Activated T-cell treated with anti-CD3 and anti-CD28 coated beads, Interleukin-2, amount 50 U/mL, for 24 hours (primary cell): ENCODE measurements at regions not wholly inside any gene's neighbourhood (a gene's known extent, or its start where the extent isn't known, plus 50 kb on each side); places are given as distances from the start of the nearest gene placed in this dataset.

Source experiments
- DNase-seq: peaks from one replicate; pipeline ENCODE4 v3.0.0-alpha.2; 2020
- H3K27ac Mint-ChIP-seq: 2 replicates; pipeline ENCODE4 v1.8.0; 2020; ENCODE audit warnings: mild to moderate bottlenecking, mixed read lengths
- H3K27me3 Mint-ChIP-seq: 2 replicates; pipeline ENCODE4 v1.8.0; 2020; ENCODE audit warnings: mixed read lengths
- H3K36me3 Mint-ChIP-seq: 2 replicates; pipeline ENCODE4 v1.8.0; 2020; ENCODE audit warnings: low read depth, mixed read lengths
- H3K4me1 Mint-ChIP-seq: 2 replicates; pipeline ENCODE4 v1.8.0; 2020; ENCODE audit warnings: low read depth, mixed read lengths
- H3K4me3 Mint-ChIP-seq: 2 replicates; pipeline ENCODE4 v1.8.0; 2020; ENCODE audit warnings: mild to moderate bottlenecking, moderate library complexity, mixed read lengths
- H3K9me3 Mint-ChIP-seq: 2 replicates; pipeline ENCODE4 v1.8.0; 2020; ENCODE audit warnings: mixed read lengths

DNA sequence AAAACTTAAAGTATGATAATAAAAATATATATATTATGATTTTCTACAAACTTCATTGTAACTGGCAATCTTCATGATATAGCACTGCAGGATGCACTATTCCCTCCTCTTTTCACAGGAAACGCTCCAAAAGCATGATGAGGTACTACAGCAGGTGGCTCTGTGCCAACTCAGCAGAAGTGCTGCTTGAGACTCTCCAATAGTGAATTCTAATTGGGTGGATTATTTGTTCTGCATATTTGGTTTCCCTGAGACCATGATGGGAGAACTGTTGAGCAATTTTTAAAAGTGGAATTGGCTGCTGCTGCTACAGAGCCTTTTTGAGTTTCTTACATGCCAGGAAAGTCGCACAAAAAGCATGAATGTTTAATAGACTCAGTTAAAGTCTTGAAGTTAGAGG lies 1782.4 kb upstream of the PCDH20 start:
- no peak overlapping the region for H3K27ac Mint-ChIP-seq
- no peaks in the 10 kb centered on the region for H3K27me3 Mint-ChIP-seq
- no peaks in the 10 kb centered on the region for H3K4me1 Mint-ChIP-seq
- H3K36me3 Mint-ChIP-seq: no peaks in the 10 kb centered on the region
- H3K4me3 Mint-ChIP-seq: no peak overlapping the region
- peaks cover 7% of the 10 kb centered on the region for H3K9me3 Mint-ChIP-seq
- DNase-seq: no peak

DNA sequence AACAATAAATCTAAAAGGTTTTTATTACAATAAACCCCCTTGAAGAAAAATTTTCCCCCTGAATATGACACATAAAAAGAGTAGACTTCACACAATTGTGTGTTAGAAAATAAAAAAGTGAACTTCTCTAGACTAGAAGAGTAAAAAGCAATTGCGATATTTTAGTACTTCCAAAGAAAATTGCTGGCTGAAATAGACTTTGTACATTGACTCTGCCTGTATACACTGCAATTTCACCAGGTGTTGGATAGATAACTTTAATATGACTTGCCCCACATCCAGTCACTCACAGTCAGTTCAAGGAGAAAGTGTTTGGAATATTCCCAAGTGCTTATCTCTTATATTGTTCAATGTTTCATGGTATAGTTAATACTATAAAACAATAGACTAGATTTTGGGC lies 1780.1 kb upstream of the PCDH20 start:
- no peaks in the 10 kb centered on the region for H3K4me1 Mint-ChIP-seq
- DNase-seq: no peak
- no peak overlapping the region for H3K4me3 Mint-ChIP-seq
- no peak overlapping the region for H3K27ac Mint-ChIP-seq
- no peaks in the 10 kb centered on the region for H3K27me3 Mint-ChIP-seq
- H3K36me3 Mint-ChIP-seq: no peaks in the 10 kb centered on the region
- H3K9me3 Mint-ChIP-seq: peaks cover 12% of the 10 kb centered on the region

DNA sequence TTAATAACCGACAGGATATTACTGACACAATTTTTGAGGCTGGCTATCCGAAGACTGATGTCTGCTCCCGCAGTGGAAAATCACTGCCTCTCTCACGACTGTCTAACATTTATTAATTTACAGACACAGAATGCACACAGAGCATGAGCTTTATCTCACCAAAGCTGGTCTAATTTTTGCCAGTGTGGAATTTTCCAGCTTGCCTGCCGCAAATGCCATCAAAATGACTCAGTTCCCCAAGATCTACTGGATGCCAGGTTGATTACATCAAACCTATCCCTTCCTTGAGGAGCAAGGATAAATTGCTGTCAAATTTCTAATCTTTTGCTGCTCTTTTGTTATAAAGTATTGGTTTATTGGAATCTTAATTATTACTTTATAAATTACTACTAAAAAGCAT lies 1775.1 kb upstream of the PCDH20 start:
- Mint-ChIP-seq H3K36me3 (no peaks in the 10 kb centered on the region), H3K4me1 (no peaks in the 10 kb centered on the region), H3K27me3 (no peaks in the 10 kb centered on the region), H3K9me3 (peaks cover 15% of the 10 kb centered on the region), H3K4me3 (no peak overlapping the region), H3K27ac (no peak overlapping the region)
- no peak for DNase-seq

DNA sequence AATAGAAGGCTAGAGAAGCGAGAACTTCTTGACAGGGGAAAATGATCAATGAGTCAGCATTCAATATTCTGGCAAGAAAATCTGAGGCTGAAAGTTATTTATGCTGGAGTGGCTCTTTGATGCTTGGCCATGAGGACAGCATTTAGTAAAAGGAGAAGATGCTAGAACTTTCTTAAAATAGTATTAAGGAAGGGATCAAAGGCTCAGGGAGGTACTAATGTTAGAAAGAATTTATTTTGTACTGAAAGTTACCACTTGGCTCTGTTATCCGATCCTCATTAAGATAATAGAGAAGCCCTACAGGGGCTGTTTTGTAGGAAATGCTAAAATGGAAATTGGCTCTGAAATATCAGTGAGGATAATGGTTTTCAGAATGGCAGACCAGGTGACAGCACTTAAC lies 1774.6 kb upstream of the PCDH20 start:
- Mint-ChIP-seq H3K9me3 (peaks cover 13% of the 10 kb centered on the region), H3K27me3 (no peaks in the 10 kb centered on the region), H3K27ac (no peak overlapping the region), H3K4me3 (no peak overlapping the region), H3K36me3 (no peaks in the 10 kb centered on the region), H3K4me1 (no peaks in the 10 kb centered on the region)
- no peak for DNase-seq

DNA sequence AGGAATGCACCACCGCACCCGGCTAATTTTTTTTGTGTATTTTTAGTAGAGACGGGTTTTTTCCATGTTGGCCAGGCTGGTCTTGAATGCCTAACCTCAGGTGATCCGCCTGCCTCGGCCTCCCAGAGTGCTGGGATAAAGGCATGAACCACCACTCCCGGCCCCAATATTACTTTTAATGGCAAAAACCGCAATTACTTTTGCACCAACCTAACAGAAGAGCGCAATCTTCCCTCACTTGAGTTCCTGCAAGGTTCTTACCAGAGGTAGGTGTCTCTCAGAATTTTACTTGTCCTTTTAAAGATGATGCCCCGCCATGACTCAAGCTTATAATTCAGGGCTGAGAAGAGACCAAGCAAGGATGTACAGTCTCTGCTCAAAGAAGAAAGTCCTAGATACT lies 1774.1 kb upstream of the PCDH20 start:
- no peaks in the 10 kb centered on the region for H3K4me1 Mint-ChIP-seq
- no peak for DNase-seq
- no peak overlapping the region for H3K27ac Mint-ChIP-seq
- no peak overlapping the region for H3K4me3 Mint-ChIP-seq
- no peaks in the 10 kb centered on the region for H3K36me3 Mint-ChIP-seq
- peaks cover 14% of the 10 kb centered on the region for H3K9me3 Mint-ChIP-seq
- H3K27me3 Mint-ChIP-seq: no peaks in the 10 kb centered on the region

DNA sequence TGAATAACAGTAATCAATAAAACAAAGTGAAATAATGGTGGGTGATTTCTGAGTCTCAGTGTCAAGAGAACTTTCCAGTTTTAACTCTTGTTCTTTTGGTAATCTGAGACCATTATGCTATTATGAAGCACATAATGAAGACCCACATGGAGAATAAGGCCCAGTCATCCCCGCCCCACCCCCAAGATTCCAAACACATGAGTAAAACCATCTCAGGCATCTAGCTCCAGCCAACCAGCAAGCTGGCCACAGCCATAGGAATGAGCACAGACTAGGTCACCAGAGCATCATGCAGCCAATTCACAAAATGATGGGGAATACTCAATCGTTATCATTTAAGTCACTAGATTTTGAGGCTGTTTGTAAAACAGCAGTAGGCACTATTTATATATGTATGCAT lies 1769.0 kb upstream of the PCDH20 start:
- Mint-ChIP-seq H3K4me3 (no peak overlapping the region), H3K27ac (no peak overlapping the region), H3K36me3 (no peaks in the 10 kb centered on the region), H3K4me1 (no peaks in the 10 kb centered on the region), H3K27me3 (no peaks in the 10 kb centered on the region), H3K9me3 (peaks cover 15% of the 10 kb centered on the region)
- no peak for DNase-seq

DNA sequence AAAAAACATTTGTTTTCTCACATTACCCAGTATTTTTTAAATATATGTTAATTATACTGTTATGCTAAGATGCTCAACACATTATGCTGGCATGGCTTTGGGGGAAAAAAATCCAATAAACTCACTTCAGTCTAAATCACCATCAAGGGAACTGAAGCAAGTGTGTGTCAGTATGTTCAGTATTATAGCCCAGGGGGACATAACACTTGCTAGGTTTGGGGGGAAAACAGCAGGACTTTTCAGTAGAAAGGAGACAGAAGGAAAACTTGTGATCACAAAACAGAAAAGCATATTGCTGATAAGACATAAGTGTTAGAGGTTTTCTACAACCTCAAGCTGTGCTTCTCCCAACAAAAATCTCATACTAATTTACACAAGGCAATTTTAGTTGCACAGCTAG lies 1759.9 kb upstream of the PCDH20 start:
- Mint-ChIP-seq H3K4me1 (no peaks in the 10 kb centered on the region), H3K4me3 (no peak overlapping the region), H3K27ac (no peak overlapping the region), H3K9me3 (peaks cover 10% of the 10 kb centered on the region), H3K27me3 (no peaks in the 10 kb centered on the region), H3K36me3 (no peaks in the 10 kb centered on the region)
- DNase-seq: no peak

DNA sequence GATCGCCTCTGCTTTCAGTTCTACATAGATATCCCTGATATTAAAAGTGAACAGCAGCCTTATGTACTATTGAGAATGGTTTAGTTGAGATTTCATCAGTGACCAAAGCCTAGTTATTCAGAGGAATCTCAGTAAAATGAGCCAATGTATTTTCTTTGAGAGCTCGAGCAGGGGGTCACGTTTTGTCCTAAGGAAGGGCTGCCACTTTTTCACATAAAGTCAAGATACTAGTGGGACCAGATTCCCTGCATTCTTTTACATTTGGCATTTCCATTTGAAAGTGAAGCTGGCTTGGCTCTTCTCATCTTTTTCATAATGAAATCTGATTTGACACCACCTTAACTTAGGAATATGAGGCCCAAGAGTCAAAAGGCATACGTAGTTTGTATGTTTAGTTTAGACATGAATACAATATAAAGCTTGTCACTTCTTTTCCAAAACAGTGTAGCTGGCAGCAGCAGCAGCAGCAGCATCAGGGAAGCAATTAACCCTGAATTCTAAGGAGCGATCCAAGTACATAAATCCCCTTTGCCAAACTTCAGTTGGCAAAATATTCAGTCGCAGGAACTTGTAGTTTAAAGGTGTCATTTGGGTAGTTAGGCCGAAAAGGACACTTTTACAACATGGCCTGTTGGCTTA lies 1752.2 kb upstream of the PCDH20 start:
- Mint-ChIP-seq H3K4me3 (no peak overlapping the region), H3K36me3 (no peaks in the 10 kb centered on the region), H3K27ac (no peak overlapping the region), H3K4me1 (no peaks in the 10 kb centered on the region), H3K9me3 (peaks cover 2% of the 10 kb centered on the region), H3K27me3 (no peaks in the 10 kb centered on the region)
- DNase-seq: no peak

DNA sequence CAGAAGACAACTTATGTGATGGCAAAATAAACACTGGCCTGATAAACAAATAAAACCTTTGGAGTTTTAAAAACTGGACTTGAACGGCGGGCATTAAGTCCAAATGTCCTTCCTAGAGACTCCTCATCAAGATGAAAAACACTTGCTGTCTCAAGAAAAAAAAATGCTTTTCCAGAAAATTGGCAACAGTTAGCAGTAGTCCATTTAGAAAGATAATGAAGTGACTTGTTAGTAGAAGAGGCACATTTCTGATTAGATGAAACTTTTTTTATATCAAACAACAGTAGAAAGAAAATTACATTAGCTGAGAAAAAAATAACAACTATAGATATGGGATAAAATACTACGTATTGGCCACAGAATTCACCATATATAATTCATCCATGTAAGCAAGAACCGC lies 1750.7 kb upstream of the PCDH20 start:
- H3K4me1 Mint-ChIP-seq: no peaks in the 10 kb centered on the region
- no peak overlapping the region for H3K4me3 Mint-ChIP-seq
- H3K36me3 Mint-ChIP-seq: no peaks in the 10 kb centered on the region
- peaks cover 5% of the 10 kb centered on the region for H3K9me3 Mint-ChIP-seq
- no peak overlapping the region for H3K27ac Mint-ChIP-seq
- no peak for DNase-seq
- H3K27me3 Mint-ChIP-seq: no peaks in the 10 kb centered on the region

DNA sequence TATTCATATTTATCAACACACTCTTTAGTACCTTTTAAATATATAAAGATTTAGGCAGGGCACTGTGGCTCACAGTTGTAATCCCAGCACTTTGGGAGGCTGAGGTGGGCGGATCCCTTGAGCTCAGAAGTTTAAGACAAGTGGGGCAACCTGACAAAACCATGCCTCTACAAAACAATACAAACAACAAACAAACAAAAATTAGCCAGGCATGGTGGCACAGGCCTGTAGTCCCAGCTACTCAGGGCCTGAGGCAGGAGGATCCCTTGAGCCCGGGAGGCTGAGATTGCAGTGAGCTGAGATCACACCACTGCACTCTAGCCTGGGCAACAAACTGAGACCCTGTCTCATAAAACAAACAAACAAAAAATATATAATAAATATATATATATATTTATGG lies 1748.3 kb upstream of the PCDH20 start:
- no peaks in the 10 kb centered on the region for H3K27me3 Mint-ChIP-seq
- peaks cover 8% of the 10 kb centered on the region for H3K9me3 Mint-ChIP-seq
- no peak overlapping the region for H3K4me3 Mint-ChIP-seq
- no peaks in the 10 kb centered on the region for H3K36me3 Mint-ChIP-seq
- H3K4me1 Mint-ChIP-seq: no peaks in the 10 kb centered on the region
- no peak overlapping the region for H3K27ac Mint-ChIP-seq
- no peak for DNase-seq

DNA sequence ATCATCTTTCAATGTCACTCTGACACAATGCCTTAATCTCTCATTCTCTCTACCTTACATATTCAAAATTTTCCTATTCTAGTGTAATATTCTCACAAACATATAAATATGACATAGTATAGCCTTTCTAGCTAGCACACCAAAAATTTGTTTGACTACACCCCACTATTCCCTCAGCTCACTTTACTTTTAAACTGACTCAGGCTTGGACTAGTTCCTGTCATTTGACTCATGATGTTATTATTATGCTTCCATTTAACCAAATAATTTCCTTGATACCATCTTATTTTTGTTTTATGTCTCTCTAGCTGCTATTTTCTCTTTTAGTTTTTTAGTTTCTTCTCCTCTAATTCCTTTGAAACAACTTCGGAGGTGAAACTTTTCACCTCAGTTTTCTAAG lies 1745.6 kb upstream of the PCDH20 start:
- H3K4me1 Mint-ChIP-seq: no peaks in the 10 kb centered on the region
- H3K36me3 Mint-ChIP-seq: no peaks in the 10 kb centered on the region
- no peak overlapping the region for H3K4me3 Mint-ChIP-seq
- H3K9me3 Mint-ChIP-seq: peaks cover 15% of the 10 kb centered on the region
- no peaks in the 10 kb centered on the region for H3K27me3 Mint-ChIP-seq
- H3K27ac Mint-ChIP-seq: no peak overlapping the region
- no peak for DNase-seq

DNA sequence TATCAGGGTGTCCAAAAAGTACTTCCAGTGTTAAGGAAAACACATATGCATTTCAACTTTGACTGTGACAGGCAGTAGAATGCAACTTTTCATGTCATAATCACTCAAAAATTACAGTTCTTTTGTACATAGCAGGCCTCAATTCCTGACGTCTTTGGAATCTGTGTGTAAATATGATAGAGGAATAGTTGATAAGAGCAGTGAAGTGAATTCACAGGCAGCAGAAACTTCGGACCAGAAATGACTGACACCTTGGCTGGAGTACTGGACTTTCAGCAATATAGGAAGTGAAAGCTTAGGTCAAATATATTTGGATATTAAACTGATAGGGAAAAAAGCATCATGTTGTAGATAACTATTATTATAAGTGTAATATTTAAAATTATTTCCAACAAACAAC lies 1741.2 kb upstream of the PCDH20 start:
- Mint-ChIP-seq H3K27me3 (no peaks in the 10 kb centered on the region), H3K27ac (no peak overlapping the region), H3K9me3 (peaks cover 18% of the 10 kb centered on the region), H3K36me3 (no peaks in the 10 kb centered on the region), H3K4me1 (no peaks in the 10 kb centered on the region), H3K4me3 (no peak overlapping the region)
- no peak for DNase-seq

DNA sequence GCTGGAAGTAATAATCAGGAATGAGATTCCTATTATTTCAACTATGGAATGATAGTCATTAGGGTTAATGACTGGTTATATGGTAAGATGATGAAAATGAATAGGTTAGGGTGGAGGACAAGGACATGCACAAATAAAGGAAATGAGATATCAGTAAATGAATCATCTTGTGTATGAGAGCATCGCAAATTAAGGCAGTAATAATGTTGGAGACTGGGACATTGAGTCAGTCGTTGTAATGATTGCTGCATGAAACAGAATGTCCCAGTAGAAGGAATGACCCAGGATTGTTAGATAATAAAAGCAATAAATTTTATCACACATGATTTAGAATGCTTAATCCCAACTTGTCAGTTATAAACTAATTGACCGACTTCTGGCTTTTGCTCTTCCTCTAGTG lies 1733.7 kb upstream of the PCDH20 start:
- Mint-ChIP-seq H3K4me1 (no peaks in the 10 kb centered on the region), H3K36me3 (no peaks in the 10 kb centered on the region), H3K9me3 (peaks cover 15% of the 10 kb centered on the region), H3K27ac (no peak overlapping the region), H3K27me3 (no peaks in the 10 kb centered on the region), H3K4me3 (no peak overlapping the region)
- no peak for DNase-seq

DNA sequence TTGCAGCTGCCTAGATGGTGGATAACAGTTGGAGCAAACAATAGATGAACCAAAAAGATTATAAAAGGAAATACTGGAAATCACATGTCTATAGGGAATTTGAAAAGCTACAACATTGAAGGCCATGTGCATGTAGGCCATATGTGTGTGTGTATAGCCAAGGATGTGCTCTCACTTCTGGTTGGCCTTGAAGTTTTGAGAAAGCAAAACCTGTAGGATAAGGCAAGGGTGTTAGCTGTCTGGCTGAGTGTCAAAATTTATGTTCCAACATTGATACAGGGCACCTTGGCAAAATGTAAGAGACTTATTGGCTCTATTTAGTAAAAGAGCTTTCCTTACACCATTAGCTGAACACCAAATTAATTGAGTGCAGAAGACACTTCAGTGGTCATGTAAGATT lies 1723.6 kb upstream of the PCDH20 start:
- no peak overlapping the region for H3K27ac Mint-ChIP-seq
- no peak overlapping the region for H3K4me3 Mint-ChIP-seq
- H3K4me1 Mint-ChIP-seq: no peaks in the 10 kb centered on the region
- H3K27me3 Mint-ChIP-seq: no peaks in the 10 kb centered on the region
- no peaks in the 10 kb centered on the region for H3K36me3 Mint-ChIP-seq
- H3K9me3 Mint-ChIP-seq: peaks cover 13% of the 10 kb centered on the region
- no peak for DNase-seq

DNA sequence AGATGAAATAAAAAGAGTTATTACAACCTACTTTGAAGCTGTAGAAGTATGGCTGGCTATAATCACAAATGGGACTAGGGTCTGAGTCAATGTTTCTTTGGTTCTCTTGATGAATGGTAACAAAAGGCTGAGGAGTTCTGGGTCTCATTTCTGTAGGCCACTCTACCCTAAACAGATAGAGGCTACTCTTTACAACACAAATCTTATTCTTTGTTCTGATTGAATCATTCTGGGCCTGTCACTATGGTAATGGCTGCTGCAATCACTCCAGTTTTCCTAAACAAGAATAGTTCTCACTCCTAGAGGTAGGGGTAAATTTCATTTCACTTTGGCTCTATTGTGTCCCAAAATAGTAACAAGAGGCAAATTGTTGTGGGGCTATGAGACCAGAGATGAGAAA lies 1714.3 kb upstream of the PCDH20 start:
- Mint-ChIP-seq H3K27me3 (no peaks in the 10 kb centered on the region), H3K27ac (no peak overlapping the region), H3K4me3 (no peak overlapping the region), H3K9me3 (peaks cover 7% of the 10 kb centered on the region), H3K36me3 (no peaks in the 10 kb centered on the region), H3K4me1 (no peaks in the 10 kb centered on the region)
- no peak for DNase-seq

DNA sequence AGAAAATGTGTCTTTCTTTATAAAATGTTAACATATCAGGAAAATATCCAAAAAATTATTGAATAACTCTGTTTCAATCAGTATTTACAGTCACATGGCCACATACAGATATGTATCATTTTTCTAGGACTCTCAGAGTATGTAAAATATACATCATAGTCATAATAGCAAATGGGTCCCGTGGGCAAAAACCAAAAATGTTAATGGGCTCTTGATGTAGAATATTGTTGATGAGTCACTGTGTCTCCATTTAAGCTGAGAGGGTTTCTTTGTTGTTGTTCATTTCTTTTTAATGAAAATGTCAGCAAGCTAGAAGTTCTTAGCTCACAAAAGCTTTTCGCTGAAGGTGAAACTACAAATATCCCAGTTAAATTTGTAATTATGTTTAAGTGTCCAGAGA lies 1713.1 kb upstream of the PCDH20 start:
- Mint-ChIP-seq H3K27ac (no peak overlapping the region), H3K36me3 (no peaks in the 10 kb centered on the region), H3K4me1 (no peaks in the 10 kb centered on the region), H3K4me3 (no peak overlapping the region), H3K9me3 (peaks cover 7% of the 10 kb centered on the region), H3K27me3 (no peaks in the 10 kb centered on the region)
- no peak for DNase-seq
